Pulmonary artery endothelial cell (primary cell): ENCODE measurements at regions not wholly inside any gene's neighbourhood (a gene's known extent, or its start where the extent isn't known, plus 50 kb on each side); places are given as distances from the start of the nearest gene placed in this dataset.
"Not testable (repeated sequence)": the region's sequence is repeated elsewhere in the genome, so short reads cannot be mapped to it uniquely, and the experiment has no call there.

Source experiments
- DNase-seq: peaks from one replicate; pipeline ENCODE4 v3.0.0-alpha.2; 2011; ENCODE audit warnings: low read depth, low spot score

DNA sequence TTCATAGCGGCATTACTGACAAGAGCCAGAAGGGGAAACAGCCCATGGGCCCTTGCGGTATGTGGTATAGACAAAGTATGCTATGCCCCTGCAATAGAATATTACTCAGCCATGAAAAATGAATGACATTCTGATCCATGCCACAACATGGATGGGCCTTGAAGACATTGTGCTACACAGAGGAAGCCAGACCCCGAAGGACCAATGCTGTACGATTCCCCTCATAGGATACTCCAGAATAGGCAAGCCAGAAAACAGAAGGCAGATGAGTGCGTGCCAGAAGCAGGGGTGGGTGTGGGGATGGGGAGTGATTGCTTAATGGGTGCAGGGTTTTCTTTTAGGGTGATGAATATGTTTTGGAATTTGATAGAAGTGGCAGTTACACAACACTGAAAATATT is 342.0 kb downstream of the TEX29 start:
- no peak for DNase-seq

DNA sequence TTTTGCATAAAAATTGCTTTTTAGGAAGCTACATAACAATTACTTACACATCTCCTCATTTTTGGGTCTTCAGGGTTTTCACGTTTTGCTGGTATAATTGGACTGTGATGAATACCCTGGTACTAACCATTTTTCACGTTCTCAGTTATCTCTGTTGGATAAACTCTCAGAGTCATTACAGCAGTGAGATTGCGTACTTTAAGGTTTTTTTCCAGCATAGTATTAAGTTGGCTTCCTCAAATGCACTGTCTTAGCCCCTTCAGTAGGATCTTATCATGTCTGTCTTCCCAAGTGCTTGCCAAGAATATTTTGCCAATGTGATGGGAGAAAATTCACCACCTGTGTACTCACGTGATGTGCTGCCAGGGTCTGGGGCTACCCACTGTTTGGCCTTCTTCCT is 342.5 kb downstream of the TEX29 start:
- DNase-seq: no peak

DNA sequence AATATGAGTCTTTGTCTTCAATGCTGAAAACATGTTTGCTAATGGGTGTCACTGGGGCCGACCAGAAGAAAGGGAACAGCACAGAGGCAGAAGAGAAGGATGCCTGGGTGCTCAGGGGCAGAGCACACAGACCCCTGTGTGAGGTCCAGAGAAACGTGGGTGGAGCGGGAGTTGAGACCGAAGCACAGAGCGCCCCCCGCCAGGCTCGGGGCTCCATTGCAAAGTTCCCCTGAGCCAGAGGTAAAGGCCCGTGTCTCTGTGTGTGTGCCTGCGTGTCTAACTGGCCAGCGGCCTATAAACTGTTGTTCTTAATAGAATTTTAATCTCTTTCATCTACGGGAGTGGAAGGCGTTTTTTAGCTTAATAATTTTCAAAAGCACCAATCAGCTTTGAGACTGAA is 343.1 kb downstream of the TEX29 start:
- no peak for DNase-seq

DNA sequence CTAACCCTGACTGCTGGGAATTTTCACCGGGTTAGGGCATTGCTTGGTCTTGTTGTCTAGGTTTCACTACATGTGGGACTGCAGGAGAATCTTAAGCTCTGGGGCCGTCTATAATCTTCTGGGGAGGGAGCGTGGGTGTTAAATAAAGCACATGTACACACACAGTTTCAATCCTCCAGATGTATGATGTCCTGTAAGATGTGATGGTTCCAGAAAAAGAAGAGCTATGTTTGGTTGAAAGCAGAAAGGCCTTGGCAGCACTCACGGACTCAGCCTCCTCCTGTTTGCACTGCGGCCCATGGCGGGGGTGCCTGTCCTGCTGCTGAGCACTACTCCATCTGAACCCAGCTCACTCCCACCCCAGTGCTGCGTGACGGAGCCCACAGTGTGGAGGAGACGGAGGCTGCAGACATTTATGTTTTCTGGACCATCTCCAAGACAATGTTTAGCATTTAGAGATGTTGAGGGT is 343.5 kb downstream of the TEX29 start:
- DNase-seq: no peak

DNA sequence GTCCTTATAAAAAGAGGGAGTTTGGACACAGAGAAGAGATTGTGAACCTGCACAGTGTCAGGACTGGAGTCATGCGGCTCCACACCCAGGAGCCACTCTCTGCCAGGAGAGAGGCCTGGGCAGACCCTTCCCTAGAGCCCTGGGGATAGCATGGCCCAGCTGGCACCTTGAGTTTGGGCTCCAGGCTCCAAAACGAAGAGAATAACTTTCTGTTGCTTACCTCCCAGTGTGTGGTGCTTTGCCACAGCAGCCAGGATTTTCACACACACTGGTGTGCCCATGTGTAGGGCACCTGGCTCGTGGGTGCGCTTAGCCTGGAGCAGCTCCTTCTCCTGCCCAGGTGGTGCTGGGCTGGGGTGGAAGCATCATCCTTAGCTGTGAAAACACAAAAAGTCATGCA is 344.3 kb downstream of the TEX29 start:
- no peak for DNase-seq

DNA sequence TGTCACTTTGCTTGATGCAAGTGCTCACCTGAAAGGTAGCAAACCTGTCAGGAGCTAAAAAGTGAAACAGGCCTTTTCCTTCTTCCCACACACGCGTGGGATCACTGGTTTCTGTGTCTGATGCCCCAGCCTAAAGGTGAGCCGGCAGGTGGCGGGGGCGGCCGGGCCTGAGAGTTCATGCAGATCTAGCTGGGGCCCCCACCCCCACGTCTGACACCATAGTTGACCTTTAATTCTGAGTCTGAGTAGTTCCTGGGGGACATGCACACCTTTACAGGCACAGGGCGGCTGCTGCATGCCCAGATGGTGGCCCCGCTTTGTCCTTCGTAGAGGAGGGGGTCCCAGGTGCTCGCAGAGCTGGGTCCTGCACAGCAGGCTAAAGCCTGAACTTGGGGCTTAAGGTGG is 345.3 kb downstream of the TEX29 start:
- no peak for DNase-seq

DNA sequence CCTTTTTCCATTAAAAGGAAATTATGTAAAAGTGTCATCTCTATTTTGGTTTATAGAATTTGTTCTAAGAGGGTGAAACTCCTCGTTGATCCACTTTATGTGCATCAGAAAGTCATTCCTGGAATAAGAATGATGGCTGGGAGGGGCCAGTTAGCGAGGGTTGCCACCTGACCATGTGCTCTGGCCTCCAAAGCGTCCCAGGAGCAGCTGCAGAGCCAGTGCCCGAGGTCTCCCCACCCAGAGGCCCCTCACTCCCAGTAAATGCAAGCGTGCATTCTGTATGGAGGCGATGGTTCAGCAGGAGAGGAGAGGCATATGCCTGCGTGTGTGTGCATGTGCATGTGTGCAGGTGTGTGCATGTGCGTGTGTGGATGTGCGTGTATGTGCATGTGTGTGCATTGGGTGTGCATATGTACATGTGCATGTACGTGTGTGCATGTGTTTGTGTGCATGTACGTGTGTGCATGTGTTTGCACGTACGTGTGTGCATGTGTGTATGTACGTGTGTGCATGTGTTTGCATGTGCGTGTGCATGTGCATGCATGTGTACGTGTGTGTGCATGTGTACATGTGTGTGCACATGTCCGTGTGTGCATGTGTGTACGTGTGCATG is 345.8 kb downstream of the TEX29 start:
- no peak for DNase-seq

DNA sequence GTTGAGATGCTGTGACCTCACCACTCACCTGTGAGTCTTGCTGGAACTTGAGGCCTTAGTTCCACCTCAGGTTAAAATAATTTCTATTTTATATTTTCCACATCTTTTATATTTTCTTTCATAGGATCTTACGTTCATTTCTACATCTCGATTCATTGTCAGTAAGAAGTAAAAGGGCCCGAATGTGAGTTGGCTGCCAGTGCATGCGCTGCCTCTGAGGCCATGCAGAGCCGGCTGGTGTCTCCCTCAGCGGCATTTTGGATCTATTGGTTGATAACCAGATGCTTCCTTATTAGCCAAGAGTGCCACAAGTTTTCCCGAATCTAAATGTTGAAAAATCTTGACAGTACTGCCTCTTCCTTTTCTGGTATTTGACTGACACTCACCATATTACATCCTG is 347.3 kb downstream of the TEX29 start:
- no peak for DNase-seq

DNA sequence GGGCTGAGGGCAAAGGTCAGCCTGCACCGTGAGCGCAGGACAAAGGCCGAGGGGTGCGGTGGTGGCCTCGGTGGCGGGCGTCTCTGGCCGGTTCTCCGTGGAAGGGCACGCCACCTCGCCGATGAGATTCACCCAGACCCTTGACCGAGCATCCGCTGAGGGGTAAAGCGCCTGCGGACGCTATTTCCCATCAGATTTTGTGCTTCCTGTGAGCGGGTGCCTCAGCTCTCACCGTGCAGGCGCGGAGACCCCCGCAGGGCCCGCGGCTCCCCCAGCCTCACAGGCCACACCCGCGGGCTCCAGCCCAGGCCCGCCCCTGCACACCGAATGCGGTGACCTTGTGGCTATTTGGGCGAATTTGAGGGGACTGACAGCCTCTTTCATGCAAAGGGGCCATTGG is 348.0 kb downstream of the TEX29 start:
- no peak for DNase-seq

DNA sequence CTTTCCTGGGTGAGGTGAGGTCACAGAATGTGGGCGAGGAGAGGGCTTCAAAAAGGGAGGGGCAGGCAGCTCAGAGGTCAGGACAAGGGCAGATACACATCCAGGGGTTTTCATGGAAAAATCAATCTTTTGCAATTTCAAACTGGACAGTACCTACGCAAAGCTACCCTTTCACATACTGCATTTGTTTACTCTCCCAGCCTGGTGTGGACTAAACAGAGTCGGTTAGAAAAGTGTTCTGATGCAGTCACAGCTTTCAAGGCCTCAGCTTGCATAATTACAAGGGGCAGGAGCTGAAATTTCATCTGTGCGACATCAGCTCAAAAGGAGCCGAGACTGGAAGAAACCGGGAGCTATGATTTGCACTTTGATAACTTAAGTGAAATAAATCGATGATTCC is 351.8 kb downstream of the TEX29 start:
- DNase-seq: not testable (repeated sequence)

DNA sequence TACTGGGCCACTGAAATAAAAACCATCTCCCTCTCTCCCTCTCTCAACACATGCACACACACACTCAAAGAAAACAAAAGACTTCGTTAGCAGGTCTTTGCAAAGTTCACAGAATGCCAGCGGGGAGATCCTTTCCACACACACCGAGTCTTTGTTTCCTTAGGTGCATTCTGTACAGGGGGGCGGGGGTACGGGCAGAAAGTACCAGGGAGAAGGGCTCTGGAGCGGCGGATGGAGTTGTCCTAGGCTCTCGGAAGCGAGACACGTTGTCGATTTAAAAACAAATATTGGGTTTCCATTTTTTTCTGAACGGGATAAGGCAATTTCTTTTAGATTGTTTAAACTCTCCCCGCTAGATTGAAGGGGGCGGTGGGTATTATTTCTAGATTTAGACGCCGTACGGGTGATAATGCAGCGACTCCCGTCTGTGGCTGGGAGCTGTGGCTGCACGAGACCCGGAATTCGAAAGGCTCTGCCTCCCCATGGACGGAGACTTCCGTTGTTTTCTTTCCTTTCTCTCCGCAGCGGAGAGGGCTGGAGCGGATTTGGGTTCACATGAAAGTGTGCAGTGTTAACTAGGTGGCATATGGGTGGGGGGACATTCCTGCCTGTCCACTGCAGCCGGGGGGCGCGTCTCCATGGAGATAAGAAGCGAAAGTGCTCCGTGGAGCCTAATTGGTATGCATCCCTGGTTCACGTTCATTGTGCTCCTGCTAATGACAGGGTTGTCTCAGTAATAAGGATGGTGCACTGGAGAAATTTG is 357.9 kb downstream of the TEX29 start:
- not testable (repeated sequence) for DNase-seq

DNA sequence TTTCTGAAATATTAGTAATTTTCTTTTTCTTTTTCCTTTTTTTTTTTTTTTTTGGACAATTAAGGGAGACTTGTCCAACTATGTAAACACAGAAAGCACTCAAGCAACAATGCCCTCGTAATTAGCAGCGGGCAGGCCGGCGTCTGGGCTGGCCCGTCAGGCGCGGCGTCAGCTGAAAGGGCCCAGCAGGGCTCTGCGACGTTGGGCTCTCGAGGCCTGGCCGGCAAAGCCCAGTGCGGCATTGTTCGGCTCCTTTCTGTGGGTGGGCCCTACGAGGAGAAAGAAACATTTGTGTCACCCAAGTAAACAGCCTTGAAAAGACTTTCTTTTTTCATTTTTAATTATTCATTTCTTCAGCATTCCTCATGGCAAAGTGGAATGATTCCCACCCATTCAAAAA is 359.2 kb downstream of the TEX29 start:
- DNase-seq: not testable (repeated sequence)

DNA sequence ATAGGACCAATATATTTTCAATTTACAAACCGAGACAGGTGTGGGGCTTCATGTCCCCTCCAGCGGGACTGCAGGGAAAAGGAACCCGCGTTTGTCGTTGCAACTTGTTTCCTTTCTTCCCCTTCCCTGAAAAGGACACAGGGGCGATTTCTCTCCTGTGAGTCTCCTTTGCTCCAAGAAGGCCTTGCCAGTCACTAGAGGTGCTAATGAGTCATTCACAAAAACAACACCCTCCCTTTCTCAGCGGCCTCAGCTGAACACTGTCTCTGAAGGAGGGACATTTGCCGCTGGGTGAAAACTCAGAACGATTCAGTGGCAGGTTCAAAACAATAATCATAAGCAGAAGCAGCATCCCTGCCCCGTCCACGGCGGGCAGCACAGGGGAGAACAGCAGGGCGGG is 359.7 kb downstream of the TEX29 start:
- DNase-seq: not testable (repeated sequence)

DNA sequence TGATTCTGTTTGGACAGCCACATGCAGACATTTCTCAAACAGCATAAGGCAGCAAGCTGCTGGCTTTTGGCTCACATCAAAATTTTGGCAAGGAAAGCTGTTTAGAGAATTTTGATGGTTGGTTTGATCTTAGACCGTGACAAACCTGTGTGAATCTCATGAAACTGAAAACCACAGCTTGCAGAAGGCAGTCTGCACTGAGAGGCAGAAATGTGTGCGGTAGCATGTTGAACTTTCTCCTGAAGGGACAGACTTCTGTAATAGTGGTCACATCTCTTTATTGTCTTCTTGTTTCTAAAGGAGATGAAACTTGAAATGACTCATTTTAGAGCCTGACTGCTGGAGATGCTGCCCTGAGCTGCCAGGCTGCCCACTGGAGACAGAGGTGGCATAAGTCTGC is 371.6 kb downstream of the TEX29 start:
- DNase-seq: not testable (repeated sequence)

DNA sequence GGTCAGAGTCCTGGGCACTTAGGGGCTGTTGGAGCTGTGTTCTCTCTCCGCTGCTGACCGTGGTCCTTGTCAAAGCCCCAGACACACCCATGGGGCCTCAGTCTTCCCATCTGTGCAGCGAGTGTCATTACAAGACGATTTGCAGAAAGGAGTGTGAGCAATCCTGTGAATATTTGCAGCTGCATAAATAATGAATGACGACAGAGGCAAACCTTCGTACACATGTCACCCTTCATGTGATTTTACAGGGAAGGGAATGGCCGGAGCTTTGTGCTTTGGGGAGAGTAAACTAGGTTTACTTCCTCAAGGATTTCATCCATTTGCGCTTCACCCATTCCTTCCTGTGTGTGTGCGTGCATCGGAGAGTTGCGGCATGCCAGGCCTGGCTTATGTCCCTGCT is 370.8 kb upstream of the SOX1 start:
- not testable (repeated sequence) for DNase-seq

DNA sequence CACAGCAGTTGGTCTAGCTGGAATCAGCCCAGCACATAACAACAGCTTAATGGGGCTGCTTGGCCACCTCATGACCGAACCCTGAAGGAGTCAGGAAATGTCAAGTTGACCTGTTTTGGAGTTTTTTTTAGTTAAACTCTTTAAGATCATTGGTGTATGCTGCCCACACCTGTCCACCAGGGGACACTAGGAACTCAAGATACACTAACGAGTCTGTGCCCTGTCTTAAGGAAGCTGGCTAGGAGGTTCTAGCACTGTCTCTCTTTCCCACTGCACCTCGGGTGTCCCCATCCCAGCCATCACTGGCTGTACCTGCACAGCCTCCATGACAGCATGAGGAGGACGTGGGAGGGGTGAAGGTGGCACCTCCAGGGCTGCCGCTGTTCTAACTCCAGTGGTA is 364.9 kb upstream of the SOX1 start:
- not testable (repeated sequence) for DNase-seq
